HG03565 (cell line): ENCODE measurements at regions not wholly inside any gene's neighbourhood (a gene's known extent, or its start where the extent isn't known, plus 50 kb on each side); places are given as distances from the start of the nearest gene placed in this dataset.
"Not testable (repeated sequence)": the region's sequence is repeated elsewhere in the genome, so short reads cannot be mapped to it uniquely, and the experiment has no call there.

Experiments
- ATAC-seq: cut with Tn5 transposase; IDR thresholded peaks from one replicate; pipeline ENCODE4 v1.9.1; 2021; ENCODE audit warnings: mild to moderate bottlenecking, moderate library complexity; ENCODE audit not compliant: unreplicated experiment

GRCh38 chr3:35042210-35042991 lies 596.9 kb upstream of the ARPP21 start:
- no peak for ATAC-seq

- no peak for ATAC-seq
Observed at GRCh38 chr3:35043040-35043439, 596.3 kb upstream of the ARPP21 start.

GRCh38 chr3:35044190-35044589 lies 595.1 kb upstream of the ARPP21 start:
- no peak for ATAC-seq

- no peak for ATAC-seq
Observed at GRCh38 chr3:35045118-35045517, 594.2 kb upstream of the ARPP21 start.

GRCh38 chr3:35064761-35065160 lies 574.6 kb upstream of the ARPP21 start:
- ATAC-seq: no peak

- ATAC-seq: no peak
Observed at GRCh38 chr3:35065891-35066290, 573.4 kb upstream of the ARPP21 start.

- ATAC-seq: no peak
Observed at GRCh38 chr3:35067750-35068149, 571.6 kb upstream of the ARPP21 start.

GRCh38 chr3:35070088-35070487 lies 569.2 kb upstream of the ARPP21 start:
- ATAC-seq: no peak

- no peak for ATAC-seq
Observed at GRCh38 chr3:35071772-35072171, 567.6 kb upstream of the ARPP21 start.

- ATAC-seq: no peak
Observed at GRCh38 chr3:35078780-35079179, 560.5 kb upstream of the ARPP21 start.

- no peak for ATAC-seq
Observed at GRCh38 chr3:35079403-35079802, 559.9 kb upstream of the ARPP21 start.

- ATAC-seq: no peak
Observed at GRCh38 chr3:35081899-35082298, 557.4 kb upstream of the ARPP21 start.

- no peak for ATAC-seq
Observed at GRCh38 chr3:35088943-35089342, 550.4 kb upstream of the ARPP21 start.

- ATAC-seq: no peak
Observed at GRCh38 chr3:35114686-35115085, 524.6 kb upstream of the ARPP21 start.

GRCh38 chr3:35120026-35120425 lies 519.3 kb upstream of the ARPP21 start:
- no peak for ATAC-seq

GRCh38 chr3:35137612-35138011 lies 501.7 kb upstream of the ARPP21 start:
- no peak for ATAC-seq

- no peak for ATAC-seq
Observed at GRCh38 chr3:35141406-35141805, 497.9 kb upstream of the ARPP21 start.

- no peak for ATAC-seq
Observed at GRCh38 chr3:35144011-35144410, 495.3 kb upstream of the ARPP21 start.

GRCh38 chr3:35146256-35147035 lies 492.9 kb upstream of the ARPP21 start:
- ATAC-seq: not testable (repeated sequence)

- no peak for ATAC-seq
Observed at GRCh38 chr3:35183927-35184675, 455.2 kb upstream of the ARPP21 start.

GRCh38 chr3:35184775-35185174 lies 454.6 kb upstream of the ARPP21 start:
- ATAC-seq: no peak

- no peak for ATAC-seq
Observed at GRCh38 chr3:35187908-35188307, 451.4 kb upstream of the ARPP21 start.
